Endothelial cell (in vitro differentiated cells): ENCODE measurements at regions not wholly inside any gene's neighbourhood (a gene's known extent, or its start where the extent isn't known, plus 50 kb on each side); places are given as distances from the start of the nearest gene placed in this dataset.
"Not testable (repeated sequence)": the region's sequence is repeated elsewhere in the genome, so short reads cannot be mapped to it uniquely, and the experiment has no call there.

Source experiments
- DNase-seq: peaks from one replicate; pipeline ENCODE4 v3.0.0; 2021; ENCODE audit warnings: low spot score
- H3K27ac Mint-ChIP-seq: one replicate; pipeline ENCODE4 v1.8.0; 2021; ENCODE audit warnings: mixed read lengths, inconsistent platforms; ENCODE audit not compliant: unreplicated experiment
- H3K27me3 Mint-ChIP-seq: one replicate; pipeline ENCODE4 v1.8.0; 2021; ENCODE audit warnings: mild to moderate bottlenecking, moderate library complexity, mixed read lengths, inconsistent platforms; ENCODE audit not compliant: unreplicated experiment
- H3K36me3 Mint-ChIP-seq: one replicate; pipeline ENCODE4 v1.8.0; 2021; ENCODE audit warnings: mild to moderate bottlenecking, low read depth, mixed read lengths, inconsistent platforms; ENCODE audit not compliant: unreplicated experiment
- H3K4me1 Mint-ChIP-seq: one replicate; pipeline ENCODE4 v1.8.0; 2021; ENCODE audit warnings: mild to moderate bottlenecking, mixed read lengths, inconsistent platforms; ENCODE audit not compliant: unreplicated experiment
- H3K4me3 Mint-ChIP-seq: one replicate; pipeline ENCODE4 v1.8.0; 2021; ENCODE audit warnings: mild to moderate bottlenecking, mixed read lengths, inconsistent platforms; ENCODE audit not compliant: unreplicated experiment
- H3K9me3 Mint-ChIP-seq: one replicate; pipeline ENCODE4 v1.8.0; 2021; ENCODE audit warnings: mixed read lengths, inconsistent platforms; ENCODE audit not compliant: unreplicated experiment
- CTCF ChIP-seq: fragments of 200-600 bp; sonication (generic); IDR thresholded peaks from one replicate; pipeline ENCODE4 v1.5.0; 2021; ENCODE audit warnings: antibody characterized with exemption; ENCODE audit not compliant: unreplicated experiment

- Mint-ChIP-seq H3K27me3 (no peaks in the 10 kb centered on the region), H3K4me3 (no peak overlapping the region)
These were observed 77.0 kb upstream of the PDE1A start for GRCh38 chr2:182503886-182504285.

GRCh38 chr2:182504903-182505302 lies 78.1 kb upstream of the PDE1A start:
- Mint-ChIP-seq H3K9me3 (no peaks in the 10 kb centered on the region), H3K36me3 (no peaks in the 10 kb centered on the region), H3K4me1 (peaks cover 6% of the 10 kb centered on the region), H3K27me3 (no peaks in the 10 kb centered on the region), H3K4me3 (no peak overlapping the region), H3K27ac (no peak overlapping the region)
- DNase-seq = no peak
- TF ChIP-seq CTCF = no peak

More at GRCh38 chr2:182503886-182504285, 77.0 kb upstream of the PDE1A start:
- Mint-ChIP-seq H3K4me1 (peaks cover 6% of the 10 kb centered on the region), H3K27ac (no peak overlapping the region), H3K9me3 (no peaks in the 10 kb centered on the region), H3K36me3 (no peaks in the 10 kb centered on the region)
- no peak for TF ChIP-seq CTCF
- DNase-seq = no peak

GRCh38 chr2:182506606-182507005 lies 79.8 kb upstream of the PDE1A start:
- peaks cover 4% of the 10 kb centered on the region for H3K36me3 Mint-ChIP-seq
- peak; percentile 12 for DNase-seq
- H3K4me3 Mint-ChIP-seq = no peak overlapping the region
- peak overlapping the region; percentile 91 for H3K27ac Mint-ChIP-seq
- peaks cover 6% of the 10 kb centered on the region for H3K4me1 Mint-ChIP-seq
- no peaks in the 10 kb centered on the region for H3K27me3 Mint-ChIP-seq
- TF ChIP-seq CTCF = no peak
- H3K9me3 Mint-ChIP-seq = no peaks in the 10 kb centered on the region

GRCh38 chr2:182508583-182508982 lies 81.7 kb upstream of the PDE1A start:
- DNase-seq, H3K36me3 Mint-ChIP-seq, H3K9me3 Mint-ChIP-seq, H3K4me1 Mint-ChIP-seq, H3K4me3 Mint-ChIP-seq, H3K27me3 Mint-ChIP-seq: not testable (repeated sequence)
- H3K27ac Mint-ChIP-seq = peak overlapping the region; percentile 48

- Mint-ChIP-seq H3K36me3 (peaks cover 7% of the 10 kb centered on the region), H3K4me3 (no peak overlapping the region), H3K27ac (no peak overlapping the region), H3K27me3 (peaks cover 5% of the 10 kb centered on the region), H3K4me1 (peaks cover 6% of the 10 kb centered on the region), H3K9me3 (no peaks in the 10 kb centered on the region)
- TF ChIP-seq CTCF = no peak
- DNase-seq = no peak
These were observed 82.4 kb upstream of the PDE1A start for GRCh38 chr2:182509216-182509615.
